Epithelial cell of esophagus (primary cell): ENCODE measurements at regions not wholly inside any gene's neighbourhood (a gene's known extent, or its start where the extent isn't known, plus 50 kb on each side); places are given as distances from the start of the nearest gene placed in this dataset.

ENCODE experiments used
- DNase-seq: peaks from one replicate; pipeline ENCODE4 v3.0.0; 2010; ENCODE audit warnings: low read depth
- H3K4me3 ChIP-seq: 2 replicates; pipeline ENCODE4 v1.5.1; 2011; ENCODE audit warnings: mild to moderate bottlenecking, low read length, control low read depth
- TF ChIP-seq, protein P1 (sequence below): IDR thresholded peaks from 2 replicates; pipeline ENCODE4 v1.5.1; 2011; ENCODE audit warnings: low read depth, mild to moderate bottlenecking, low read length, control low read depth, inconsistent platforms; ENCODE audit not compliant: insufficient read depth; ENCODE audit errors: missing control alignments

DNA sequence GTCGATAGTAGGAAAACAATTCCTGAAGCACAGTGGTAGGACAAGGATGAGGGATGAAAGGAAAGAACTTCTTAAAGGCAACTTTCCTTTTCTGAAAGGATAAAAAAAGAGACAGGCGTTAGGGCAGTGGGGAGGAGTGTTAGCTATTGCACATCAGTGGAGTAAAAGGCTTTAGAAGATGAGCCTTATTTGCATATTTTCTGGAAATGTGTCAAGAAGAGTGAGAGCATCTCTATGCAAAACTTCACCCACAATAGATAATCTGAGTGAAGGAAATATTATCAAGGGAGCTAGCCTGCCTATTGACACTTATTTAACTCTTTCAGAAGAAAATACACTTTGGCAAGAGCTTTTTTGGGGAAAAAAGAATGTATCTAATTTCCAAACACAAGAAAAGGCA, 151.6 kb downstream of the MACIR start:
- DNase-seq: no peak
- no peak overlapping the region for H3K4me3 ChIP-seq
- TF ChIP-seq, protein P1, sequence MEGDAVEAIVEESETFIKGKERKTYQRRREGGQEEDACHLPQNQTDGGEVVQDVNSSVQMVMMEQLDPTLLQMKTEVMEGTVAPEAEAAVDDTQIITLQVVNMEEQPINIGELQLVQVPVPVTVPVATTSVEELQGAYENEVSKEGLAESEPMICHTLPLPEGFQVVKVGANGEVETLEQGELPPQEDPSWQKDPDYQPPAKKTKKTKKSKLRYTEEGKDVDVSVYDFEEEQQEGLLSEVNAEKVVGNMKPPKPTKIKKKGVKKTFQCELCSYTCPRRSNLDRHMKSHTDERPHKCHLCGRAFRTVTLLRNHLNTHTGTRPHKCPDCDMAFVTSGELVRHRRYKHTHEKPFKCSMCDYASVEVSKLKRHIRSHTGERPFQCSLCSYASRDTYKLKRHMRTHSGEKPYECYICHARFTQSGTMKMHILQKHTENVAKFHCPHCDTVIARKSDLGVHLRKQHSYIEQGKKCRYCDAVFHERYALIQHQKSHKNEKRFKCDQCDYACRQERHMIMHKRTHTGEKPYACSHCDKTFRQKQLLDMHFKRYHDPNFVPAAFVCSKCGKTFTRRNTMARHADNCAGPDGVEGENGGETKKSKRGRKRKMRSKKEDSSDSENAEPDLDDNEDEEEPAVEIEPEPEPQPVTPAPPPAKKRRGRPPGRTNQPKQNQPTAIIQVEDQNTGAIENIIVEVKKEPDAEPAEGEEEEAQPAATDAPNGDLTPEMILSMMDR: no peak

DNA sequence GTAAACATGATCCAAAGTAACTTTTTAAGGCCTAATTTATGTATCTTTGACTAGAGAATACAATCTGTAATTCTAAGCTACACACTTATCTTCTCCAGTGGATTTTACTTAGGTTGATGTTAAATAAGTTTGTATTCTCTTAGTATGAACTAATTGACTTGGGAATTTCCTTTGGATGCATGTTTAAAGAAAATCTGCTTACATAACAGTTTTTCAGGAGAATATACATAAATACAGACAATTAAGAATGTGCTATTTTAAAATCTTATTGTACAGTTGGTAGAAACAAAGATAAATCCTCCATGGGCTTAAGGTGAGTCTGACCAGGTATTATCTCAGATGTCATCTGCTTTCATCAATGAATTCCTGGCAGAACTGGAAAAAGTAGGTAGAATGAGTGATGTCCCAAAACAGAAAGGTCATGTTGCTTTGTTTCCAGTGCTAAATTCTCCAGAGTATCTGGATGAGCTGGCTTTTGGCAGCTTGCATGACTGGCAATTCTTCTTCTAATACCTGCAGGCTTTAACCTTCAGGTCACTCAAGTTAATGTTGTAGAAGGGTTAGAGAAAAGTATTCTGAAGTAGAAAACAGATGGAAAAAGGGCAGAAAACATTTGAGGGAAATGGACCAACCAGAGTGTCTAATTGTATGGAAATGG, 150.6 kb downstream of the MACIR start:
- H3K4me3 ChIP-seq: no peak overlapping the region
- TF ChIP-seq, protein P1: no peak
- DNase-seq: no peak

GRCh38 chr5:103408408-103408807, 149.8 kb downstream of the MACIR start:
- no peak overlapping the region for H3K4me3 ChIP-seq
- TF ChIP-seq, protein P1: no peak
- DNase-seq: no peak

- TF ChIP-seq, protein P1: no peak
- H3K4me3 ChIP-seq: no peak overlapping the region
- DNase-seq: no peak
Observed at GRCh38 chr5:103407402-103407801, 148.8 kb downstream of the MACIR start.

- DNase-seq: no peak
- H3K4me3 ChIP-seq: no peak overlapping the region
- TF ChIP-seq, protein P1: no peak
Observed at GRCh38 chr5:103404483-103404882, 145.9 kb downstream of the MACIR start.

DNA sequence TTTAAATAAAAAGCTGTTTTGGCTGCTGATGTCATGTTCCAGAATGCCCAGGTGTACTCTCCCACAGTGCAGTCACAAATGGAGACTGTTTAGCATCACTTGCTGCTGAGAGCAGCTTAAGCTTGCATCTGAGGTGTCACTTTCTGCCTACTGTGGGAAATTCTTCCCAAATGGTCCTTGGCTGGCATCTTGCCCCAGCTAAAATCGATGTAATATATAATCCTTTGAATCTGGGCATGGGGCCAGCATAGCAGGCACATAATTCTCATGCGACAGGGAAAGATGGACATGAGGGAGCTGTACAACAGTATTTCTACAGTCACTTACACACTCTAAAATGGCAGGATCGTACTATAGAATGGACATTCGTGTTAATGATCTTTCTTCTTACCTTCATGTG, 144.3 kb downstream of the MACIR start:
- no peak for DNase-seq
- no peak overlapping the region for H3K4me3 ChIP-seq
- TF ChIP-seq, protein P1: no peak
